ENCODE measurements at regions not wholly inside any gene's neighbourhood (a gene's known extent, or its start where the extent isn't known, plus 50 kb on each side); places are given as distances from the start of the nearest gene placed in this dataset.
A peak's percentile ranks its signal among the peaks of the same experiment; 100 is the strongest.

DNA sequence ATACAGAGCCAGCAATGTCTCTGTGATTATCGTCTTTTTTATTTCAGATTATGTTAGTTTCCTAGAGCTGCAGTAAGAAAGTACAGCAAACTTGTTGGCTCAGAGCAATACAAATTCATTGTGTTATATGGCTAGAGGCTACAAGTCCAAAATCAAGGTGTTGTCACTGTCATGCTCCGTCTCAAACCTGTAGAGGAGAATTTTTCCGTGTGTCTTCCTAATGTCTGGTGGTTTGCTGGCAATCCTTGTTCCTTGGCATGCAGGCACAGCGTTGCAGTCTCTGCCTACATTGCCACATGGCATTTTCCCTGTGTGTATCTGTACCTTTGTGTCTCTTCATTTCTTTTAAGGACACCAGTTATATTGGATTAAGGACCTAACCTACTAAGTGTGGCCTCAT, 244.4 kb downstream of the LRRIQ3 start:
- no peak for DNase-seq

GRCh38 chr1:73953186-73953585, 244.8 kb downstream of the LRRIQ3 start:
- DNase-seq, result no peak

DNA sequence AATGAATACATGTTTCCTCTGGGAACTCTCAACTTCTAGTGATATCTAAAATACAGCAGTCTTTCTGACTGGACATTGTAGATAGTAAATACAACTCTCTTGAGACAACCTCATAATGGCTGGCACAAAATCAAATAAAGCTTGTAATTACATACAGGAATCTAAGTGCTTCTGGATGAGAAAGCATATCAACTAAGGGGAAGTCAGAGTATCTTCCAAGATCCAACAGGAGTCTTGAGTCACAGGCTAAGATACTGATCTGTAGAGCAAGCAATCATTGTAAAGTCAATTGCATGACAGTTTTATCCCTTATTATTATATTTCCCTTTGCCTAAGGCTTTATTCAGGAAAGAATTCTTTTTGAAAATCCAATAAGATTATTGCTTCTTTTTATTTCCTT, 249.9 kb downstream of the LRRIQ3 start:
- no peak for DNase-seq

GRCh38 chr1:73947009-73947408, 251.0 kb downstream of the LRRIQ3 start:
- no peak for DNase-seq

DNA sequence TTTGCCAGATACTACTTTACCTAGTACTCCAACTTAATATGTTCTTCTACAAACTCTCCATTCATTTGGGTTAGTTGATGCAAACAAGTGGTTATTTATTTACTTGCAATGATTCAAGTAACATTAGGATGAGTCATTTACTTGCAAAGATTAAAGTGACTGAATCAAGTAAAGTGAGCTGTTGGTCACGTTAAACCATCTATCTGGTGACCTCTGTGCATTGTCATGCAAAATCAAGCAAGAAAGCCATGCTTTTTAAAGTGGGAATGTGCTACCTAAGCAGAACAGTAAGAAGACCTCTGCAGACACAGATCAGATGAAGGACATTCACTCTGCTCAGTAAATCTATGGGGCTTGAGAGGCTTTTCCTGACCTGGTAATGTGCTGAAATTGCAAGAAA, 254.7 kb downstream of the LRRIQ3 start:
- DNase-seq, result no peak

DNA sequence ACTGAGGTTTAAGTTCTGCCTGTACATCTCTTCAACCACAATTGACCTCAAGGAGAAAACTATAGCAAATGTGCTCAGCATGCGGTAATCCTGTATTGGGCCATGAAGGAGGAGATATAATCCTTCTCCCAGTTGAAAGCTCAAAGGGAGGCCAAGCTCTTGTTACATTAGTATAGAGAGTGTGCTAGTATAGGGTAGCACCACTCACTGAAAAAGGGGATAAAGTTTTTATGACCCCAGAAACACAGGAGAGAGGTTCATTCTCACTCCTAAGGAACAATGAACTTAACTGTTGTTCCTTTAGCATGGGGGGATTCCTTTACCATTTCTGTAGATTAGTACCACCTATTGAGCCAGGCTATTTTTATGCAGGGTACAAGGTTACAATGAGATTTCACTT, 267.7 kb downstream of the LRRIQ3 start:
- DNase-seq, result no peak

DNA sequence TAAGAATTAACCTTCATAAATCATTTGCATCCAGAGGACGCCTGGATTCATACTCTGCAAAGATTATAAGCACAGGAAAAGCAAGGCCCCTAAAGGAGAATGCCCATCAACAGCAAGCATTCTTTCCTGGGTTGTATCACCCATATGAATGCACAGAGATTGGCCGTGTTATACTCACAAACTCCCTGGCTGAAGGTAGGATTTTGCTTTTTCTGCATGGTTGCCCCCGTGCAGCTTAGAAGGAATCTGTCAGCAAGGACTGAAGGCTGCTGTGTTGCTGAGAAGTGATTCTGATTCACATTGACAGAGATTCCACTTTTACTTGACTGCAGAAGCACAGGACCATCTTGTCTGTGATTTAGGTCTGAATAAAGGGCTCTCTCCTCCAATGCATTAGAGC, 283.0 kb downstream of the LRRIQ3 start:
- peak; percentile 5 for DNase-seq

DNA sequence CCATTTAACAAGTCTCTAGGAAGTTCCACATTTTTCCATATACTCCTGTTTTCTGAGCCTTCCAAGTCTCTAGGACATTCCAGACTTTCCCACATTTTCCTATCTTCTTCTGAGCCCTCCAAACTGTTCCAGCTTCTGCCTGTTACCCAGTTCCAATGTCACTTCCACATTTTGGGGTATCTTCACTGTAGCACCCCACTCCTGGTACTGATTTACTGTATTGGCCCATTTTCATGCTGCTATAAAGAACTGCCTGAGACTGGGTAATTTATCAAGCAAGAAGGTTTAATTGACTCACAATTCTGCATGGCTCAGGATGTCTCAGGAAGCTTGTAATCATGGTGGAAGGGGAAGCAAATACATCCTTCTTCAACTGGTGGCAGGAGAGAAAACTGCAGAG, 285.0 kb downstream of the LRRIQ3 start:
- no peak for DNase-seq

GRCh38 chr1:73911849-73912248, 286.1 kb downstream of the LRRIQ3 start:
- no peak for DNase-seq

DNA sequence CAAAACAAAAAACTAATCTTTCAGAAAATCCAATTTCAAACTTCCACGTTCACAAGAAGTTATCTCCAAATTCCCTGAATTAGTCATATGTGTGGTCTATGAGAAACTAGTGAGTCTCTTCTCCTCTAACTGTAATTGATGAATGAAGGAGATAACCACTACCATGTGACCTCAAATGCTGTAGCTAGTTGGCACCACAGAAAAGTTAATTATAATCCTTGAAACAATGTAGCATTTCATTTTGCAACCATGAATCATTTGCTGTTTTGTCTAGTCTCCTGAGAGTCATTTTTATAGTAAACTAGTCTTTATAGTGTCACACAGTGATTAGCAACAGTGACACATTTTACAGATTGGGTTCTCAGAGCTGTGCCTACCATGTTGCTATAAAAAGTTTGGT, 287.5 kb downstream of the LRRIQ3 start:
- DNase-seq, result no peak

DNA sequence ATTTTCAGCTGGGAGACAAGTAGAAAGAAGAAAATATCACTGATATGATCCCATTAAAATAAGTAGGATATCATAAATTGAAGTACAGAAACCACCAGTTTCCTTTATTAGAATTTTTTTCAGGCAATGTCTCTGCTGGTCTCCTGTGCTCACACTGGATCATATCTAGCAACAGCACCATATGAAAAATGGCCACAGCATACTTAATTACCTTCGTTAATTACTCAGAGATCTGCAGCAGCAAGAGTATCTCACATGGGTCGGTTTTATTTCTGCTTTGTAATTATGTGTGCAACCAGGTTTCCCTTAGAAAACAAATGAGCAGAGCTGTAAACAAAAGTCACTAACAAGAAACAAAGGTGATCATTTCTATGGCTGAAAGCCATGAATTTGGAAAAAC, 287.9 kb downstream of the LRRIQ3 start:
- DNase-seq, result no peak

DNA sequence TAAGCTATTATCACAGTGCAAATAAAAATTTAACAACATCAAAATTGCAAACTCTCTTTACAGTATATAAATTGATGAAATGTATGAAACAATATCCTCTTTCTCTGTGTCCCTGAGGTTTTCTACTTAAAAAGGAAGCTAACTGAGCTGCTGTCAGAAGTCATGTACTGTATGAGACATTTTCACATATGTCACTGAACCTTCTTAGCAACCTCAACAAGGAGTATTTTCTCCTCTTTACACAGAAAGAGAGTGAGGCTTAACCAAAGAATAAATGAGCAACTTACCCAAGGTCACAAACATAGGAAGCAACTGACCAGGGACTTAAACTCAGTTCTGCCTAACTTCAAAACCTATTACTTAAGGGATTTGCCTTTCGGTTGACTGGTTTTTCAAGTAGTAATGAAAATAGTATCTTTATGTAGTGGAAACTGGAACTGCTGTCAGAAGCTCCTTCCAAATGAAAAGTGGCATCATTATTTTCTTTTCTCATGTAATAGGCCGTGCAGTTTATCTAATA, 288.9 kb downstream of the LRRIQ3 start:
- no peak for DNase-seq

DNA sequence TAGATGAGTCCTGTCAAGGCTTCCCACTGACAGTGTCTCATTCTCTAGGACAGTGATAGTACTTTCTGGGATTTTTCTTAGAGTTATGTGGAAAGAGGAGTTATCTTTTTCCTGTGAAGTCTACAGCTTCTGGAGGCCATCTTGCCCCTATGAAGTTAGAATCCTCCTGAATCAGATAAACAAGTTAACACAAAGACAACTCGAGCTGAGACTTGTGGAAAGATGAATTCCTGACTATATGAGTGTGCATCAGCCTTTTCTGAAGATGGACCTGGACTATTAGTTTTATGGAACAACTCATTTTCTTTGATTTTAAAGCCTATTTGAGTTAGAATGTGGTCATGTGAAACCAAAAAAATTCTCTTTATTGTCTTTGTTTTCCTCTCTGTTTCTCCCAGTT, 290.9 kb downstream of the LRRIQ3 start:
- no peak for DNase-seq

- DNase-seq, result no peak
Observed at GRCh38 chr1:73903092-73903491, 294.9 kb downstream of the LRRIQ3 start.

DNA sequence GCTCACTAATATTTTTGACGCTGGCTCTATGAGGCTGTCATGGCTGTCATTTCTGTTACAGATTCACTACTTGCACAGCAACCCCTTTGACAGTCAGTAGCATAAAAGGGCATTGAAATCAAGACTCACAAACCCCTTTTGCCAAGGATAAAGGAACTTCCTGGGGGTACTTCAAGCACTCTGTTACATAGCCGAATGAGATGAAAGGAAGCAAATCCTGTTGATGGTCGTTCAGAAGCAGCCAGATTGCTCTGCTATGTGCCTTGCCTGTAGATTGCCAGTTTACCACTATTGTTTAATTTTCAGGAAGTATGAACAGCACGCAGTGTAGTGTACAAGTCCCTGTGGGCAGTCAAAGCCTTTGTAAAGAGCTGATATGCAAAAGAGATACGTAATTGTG, 296.2 kb downstream of the LRRIQ3 start:
- no peak for DNase-seq

DNA sequence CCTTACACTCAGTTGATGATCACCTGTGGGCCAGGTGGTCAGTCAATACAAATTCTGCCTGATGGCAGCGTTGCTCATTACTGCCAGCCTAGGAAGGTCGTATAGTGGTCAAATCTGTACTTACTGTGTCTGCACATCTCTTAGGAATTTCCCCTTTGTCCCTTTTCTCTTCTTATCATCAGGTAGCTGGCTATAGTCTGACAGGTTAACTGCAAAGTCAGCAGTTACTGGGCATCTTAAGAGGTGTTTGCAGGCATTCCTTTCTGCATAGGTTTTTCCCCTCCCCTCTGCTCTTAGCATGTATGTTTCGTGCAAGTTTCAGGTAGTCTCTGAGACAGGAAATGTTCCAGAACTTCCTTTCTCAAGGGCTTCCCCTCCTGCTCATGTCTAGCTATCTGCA, 298.7 kb downstream of the LRRIQ3 start:
- no peak for DNase-seq

DNA sequence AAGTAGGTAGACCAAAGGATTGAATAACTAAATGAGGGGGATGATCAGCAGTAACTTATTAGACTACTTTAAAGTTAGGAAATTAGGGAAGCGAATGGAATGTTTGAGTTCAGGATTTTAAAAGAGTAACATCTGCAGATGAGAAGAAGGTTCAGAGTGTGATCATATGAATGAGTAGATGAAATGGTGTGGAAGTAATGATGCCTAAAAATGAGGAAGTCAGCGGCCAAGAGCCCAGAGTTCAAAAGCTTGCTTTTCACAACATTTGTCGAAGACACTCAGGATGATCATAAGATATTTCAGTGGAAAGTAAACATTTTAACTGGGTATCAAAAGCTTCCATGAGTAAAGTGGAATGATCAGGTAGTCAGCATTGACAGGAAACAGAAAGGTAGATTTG, 299.4 kb downstream of the LRRIQ3 start:
- DNase-seq, result no peak

- no peak for DNase-seq
Observed at GRCh38 chr1:73887412-73887811, 310.6 kb downstream of the LRRIQ3 start.

DNA sequence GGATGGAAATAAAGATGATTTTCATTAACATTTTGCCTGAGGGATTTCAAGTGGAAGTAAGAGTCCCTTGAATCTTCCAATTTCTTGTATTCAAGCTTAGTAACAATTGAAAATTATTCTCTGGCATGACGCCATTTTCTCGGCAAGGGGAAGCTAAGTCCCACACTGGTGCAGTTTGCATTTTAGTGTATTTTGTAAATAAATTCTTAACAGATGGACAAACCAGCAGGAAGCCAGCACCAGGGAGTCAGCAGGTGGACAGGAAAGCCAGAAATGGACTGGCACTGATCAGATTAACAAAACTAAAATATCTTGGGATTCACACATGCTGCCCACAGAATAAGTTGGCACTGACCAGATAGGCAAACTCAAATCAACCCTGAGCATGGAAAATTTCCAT, 311.3 kb downstream of the LRRIQ3 start:
- no peak for DNase-seq

- DNase-seq, result no peak
Observed at GRCh38 chr1:73874806-73875205, 323.2 kb downstream of the LRRIQ3 start.

DNA sequence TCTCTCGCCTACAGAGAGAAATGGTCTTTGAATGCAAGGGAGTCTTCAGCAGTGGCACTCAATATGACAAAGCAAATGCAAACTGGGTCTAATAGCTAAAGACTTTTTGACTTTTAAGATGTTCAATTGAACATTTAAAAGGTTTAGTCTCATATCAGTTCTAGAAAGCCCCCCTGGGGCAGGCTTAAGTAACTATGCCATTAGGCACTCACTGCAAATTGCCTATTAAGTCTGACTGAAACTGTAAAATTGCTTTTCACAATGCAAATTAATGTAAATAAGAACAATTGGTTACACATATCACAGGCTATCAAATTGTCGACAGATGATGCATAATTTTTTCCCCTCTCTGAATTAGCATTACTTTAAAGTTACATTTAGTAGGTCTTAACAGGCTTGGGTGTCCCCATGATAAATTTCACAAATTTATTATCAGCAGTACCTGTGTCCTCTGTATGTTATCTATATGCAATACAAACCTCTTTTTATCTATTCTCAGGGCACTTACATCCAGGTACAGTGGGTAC, 329.1 kb downstream of the LRRIQ3 start:
- no peak for DNase-seq

DNA sequence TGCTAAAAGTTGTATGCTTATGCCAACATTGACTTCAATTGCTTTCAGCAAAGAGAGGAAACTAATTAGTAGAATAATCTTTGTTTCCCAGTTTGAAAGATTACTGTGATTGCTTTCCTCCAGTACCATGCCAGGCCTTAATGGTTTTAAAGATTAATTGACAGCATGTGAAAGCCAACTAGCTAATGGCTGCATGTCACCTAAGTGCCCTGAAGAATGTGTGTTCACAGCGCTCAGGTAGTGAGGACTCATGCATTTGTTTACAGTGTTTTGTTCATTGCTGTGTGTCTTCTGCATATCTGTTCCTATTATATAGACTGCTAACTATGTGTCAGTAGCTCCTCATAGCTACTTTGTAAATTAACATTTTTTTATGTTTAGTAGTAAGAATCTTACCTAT, 335.6 kb downstream of the LRRIQ3 start:
- DNase-seq, result no peak

DNA sequence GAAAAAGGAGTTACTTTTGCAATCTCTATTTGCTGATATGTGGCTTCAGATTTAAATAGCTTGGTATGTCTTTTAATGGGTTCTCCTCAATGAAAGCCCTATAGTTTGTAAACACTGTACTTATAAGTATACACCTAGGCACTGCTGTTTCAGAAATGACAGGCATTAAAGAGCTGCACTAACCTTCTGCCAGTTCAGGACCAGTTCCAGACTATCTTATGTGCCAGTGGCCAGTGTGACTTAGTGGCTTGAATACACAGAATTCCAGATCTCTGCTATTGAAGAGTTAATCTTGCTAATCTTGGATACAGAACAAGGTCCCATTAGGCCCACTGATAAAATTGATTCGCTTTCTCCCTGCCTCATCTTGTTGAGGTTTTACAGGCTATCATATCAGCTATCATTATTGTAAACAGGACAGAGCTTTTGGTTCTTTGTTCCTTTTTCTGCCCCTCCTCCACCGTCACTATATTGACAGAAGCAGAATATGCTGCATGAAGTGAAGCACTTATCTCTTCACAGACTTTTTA, 337.5 kb downstream of the LRRIQ3 start:
- no peak for DNase-seq

DNA sequence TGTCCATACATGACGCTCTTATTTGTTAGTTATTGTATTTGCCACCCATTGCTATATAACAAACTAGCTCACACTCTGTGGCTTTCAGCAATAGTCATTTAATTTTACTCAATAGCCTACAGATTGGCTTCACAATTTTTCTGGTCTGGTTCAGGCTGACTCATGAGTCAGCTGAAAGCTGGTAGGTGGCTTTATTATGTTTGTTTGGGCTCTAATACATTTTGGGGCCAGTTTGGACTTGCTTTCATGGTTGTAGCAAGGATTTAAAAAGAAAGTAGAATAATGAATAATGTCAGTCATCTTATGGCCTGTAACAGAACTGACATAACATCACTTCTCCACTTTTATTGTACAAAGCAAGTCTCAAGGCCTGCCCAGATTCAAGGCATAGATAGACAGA, 338.7 kb downstream of the LRRIQ3 start:
- DNase-seq, result no peak

DNA sequence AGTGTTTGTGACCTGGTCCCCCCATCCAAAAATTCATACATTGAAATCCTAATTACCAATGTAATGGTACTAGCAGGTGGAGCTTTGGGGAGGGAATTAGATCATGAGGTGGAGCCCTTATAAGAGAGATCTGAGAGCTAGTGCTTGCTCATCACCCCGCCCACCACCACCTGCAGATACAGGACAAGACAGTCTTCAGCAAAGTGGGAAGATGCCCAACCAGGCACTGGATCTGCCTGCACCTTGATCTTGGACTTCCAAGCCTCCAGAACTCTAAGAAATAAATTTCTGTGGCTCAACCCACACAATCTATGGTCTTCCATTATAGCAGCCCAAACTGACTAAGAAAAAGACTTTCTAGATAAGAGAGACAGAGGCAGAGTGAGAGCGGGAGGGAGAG, 343.4 kb downstream of the LRRIQ3 start:
- DNase-seq, result no peak

All from renal pelvis (tissue), 1 donor.